ENCODE measurements at regions not wholly inside any gene's neighbourhood (a gene's known extent, or its start where the extent isn't known, plus 50 kb on each side); places are given as distances from the start of the nearest gene placed in this dataset.
"Not testable (repeated sequence)": the region's sequence is repeated elsewhere in the genome, so short reads cannot be mapped to it uniquely, and the experiment has no call there.

- H3K9me3 Mint-ChIP-seq; H3K27ac ChIP-seq (ENCODE audit: low read depth, low read length); H3K9me3 ChIP-seq (ENCODE audit: control insufficient read depth, low read length); H3K4me3 ChIP-seq (ENCODE audit: low read length); H3K36me3 Mint-ChIP-seq (ENCODE audit: low read depth); H3K27ac Mint-ChIP-seq; H3K4me3 Mint-ChIP-seq; H3K4me1 Mint-ChIP-seq; H3K9ac ChIP-seq (ENCODE audit: extremely low read depth, low read length, poor library complexity, severe bottlenecking); DNase-seq; H3K36me3 ChIP-seq (ENCODE audit: control insufficient read depth, insufficient read depth, low read length); H3K4me1 ChIP-seq (ENCODE audit: control insufficient read depth, insufficient read depth, low read length): not testable (repeated sequence)
- peaks cover 95% of the 10 kb centered on the region for H3K27me3 Mint-ChIP-seq (ENCODE audit: insufficient read depth)
- H3K27me3 ChIP-seq (ENCODE audit: control insufficient read depth, insufficient read depth, low read length, poor library complexity, severe bottlenecking) = peaks cover 91% of the 10 kb centered on the region
- WGBS, 2 experiments (ENCODE audit: insufficient coverage in 1 of 2, insufficient read length in 1 of 2) = 71 to 79% methylated on average over 1 to 3 of the region's 3 CpGs
These were observed 94.2 kb downstream of the VPREB1 start for GRCh38 chr22:22338778-22339177.

GRCh38 chr22:22341736-22342135, 97.2 kb downstream of the VPREB1 start:
- Mint-ChIP-seq H3K4me1 (peaks cover 3% of the 10 kb centered on the region), H3K9me3 (no peaks in the 10 kb centered on the region), H3K4me3 (no peak overlapping the region), H3K27me3 (ENCODE audit: insufficient read depth) (peaks cover 95% of the 10 kb centered on the region), H3K36me3 (ENCODE audit: low read depth) (no peaks in the 10 kb centered on the region), H3K27ac (no peak overlapping the region)
- H3K4me3 ChIP-seq (ENCODE audit: low read length) = no peak overlapping the region
- no peak overlapping the region for H3K9ac ChIP-seq (ENCODE audit: extremely low read depth, low read length, poor library complexity, severe bottlenecking)
- WGBS, 2 experiments (ENCODE audit: insufficient coverage in 1 of 2, insufficient read length in 1 of 2) = 52 to 65% methylated on average over 4 of the region's 4 CpGs
- no peaks in the 10 kb centered on the region for H3K4me1 ChIP-seq (ENCODE audit: control insufficient read depth, insufficient read depth, low read length)
- no peaks in the 10 kb centered on the region for H3K36me3 ChIP-seq (ENCODE audit: control insufficient read depth, insufficient read depth, low read length)
- TF ChIP-seq CTCF (conservative IDR thresholded peaks at IDR 0.05) = no peak
- peaks cover 77% of the 10 kb centered on the region for H3K27me3 ChIP-seq (ENCODE audit: control insufficient read depth, insufficient read depth, low read length, poor library complexity, severe bottlenecking)
- DNase-seq = no peak
- no peak overlapping the region for H3K27ac ChIP-seq (ENCODE audit: low read depth, low read length)
- no peaks in the 10 kb centered on the region for H3K9me3 ChIP-seq (ENCODE audit: control insufficient read depth, low read length)

- Histone ChIP-seq H3K27me3 (ENCODE audit: control insufficient read depth, insufficient read depth, low read length, poor library complexity, severe bottlenecking) (peaks cover 77% of the 10 kb centered on the region), H3K4me3 (ENCODE audit: low read length) (no peak overlapping the region), H3K27ac (ENCODE audit: low read depth, low read length) (no peak overlapping the region), H3K9ac (ENCODE audit: extremely low read depth, low read length, poor library complexity, severe bottlenecking) (no peak overlapping the region), H3K9me3 (ENCODE audit: control insufficient read depth, low read length) (no peaks in the 10 kb centered on the region), H3K36me3 (ENCODE audit: control insufficient read depth, insufficient read depth, low read length) (no peaks in the 10 kb centered on the region), H3K4me1 (ENCODE audit: control insufficient read depth, insufficient read depth, low read length) (no peaks in the 10 kb centered on the region)
- Mint-ChIP-seq H3K27me3 (ENCODE audit: insufficient read depth) (peaks cover 93% of the 10 kb centered on the region), H3K27ac (no peak overlapping the region), H3K4me1 (peaks cover 4% of the 10 kb centered on the region), H3K4me3 (no peak overlapping the region), H3K9me3 (no peaks in the 10 kb centered on the region), H3K36me3 (ENCODE audit: low read depth) (no peaks in the 10 kb centered on the region)
- 46 to 66% methylated on average over 4 to 8 of the region's 8 CpGs for WGBS, 2 experiments (ENCODE audit: insufficient coverage in 1 of 2, insufficient read length in 1 of 2)
- peak; percentile 98 for DNase-seq
- TF ChIP-seq CTCF (conservative IDR thresholded peaks at IDR 0.05) = peak; percentile 96
These were observed 98.4 kb downstream of the VPREB1 start for GRCh38 chr22:22342697-22343580.

Data from endodermal cell (in vitro differentiated cells).